K562 (cell line): ENCODE measurements at regions not wholly inside any gene's neighbourhood (a gene's known extent, or its start where the extent isn't known, plus 50 kb on each side); places are given as distances from the start of the nearest gene placed in this dataset.

Experiments
- ATAC-seq: fragments of 200-7000 bp; cut with Tn5 transposase; 3 replicates; pipeline ENCODE4 v1.9.1; 2020; ENCODE audit warnings: moderate library complexity
- BruUV-seq: library from RNA; stranded (reverse); fragments of 400-500 nt; replicated peaks from 2 replicates; lab custom pipeline; 2021; lab: Mats Ljungman, UMichigan
- CTCF ChIA-PET: fragments of 300-600 bp; formaldehyde crosslinking; extraction: SDS; loops from one replicate; lab custom pipeline; 2021; ENCODE audit warnings: low intra/inter-chr PET ratio; lab: Yijun Ruan, JAX
- POLR2A ChIA-PET: fragments of 300-600, 350-650 bp; sonication (Branson Sonifier 250); formaldehyde crosslinking; extraction: SDS; loops from one replicate; lab custom pipeline; 2021; ENCODE audit warnings: antibody characterized with exemption, inconsistent platforms; lab: Yijun Ruan, JAX
- DNase-seq, 4 experiments: peaks; one replicate each; pipeline versions ENCODE4 v3.0.0 to v3.0.0-alpha.2; 2011 to 2018; ENCODE audit warnings: low spot score in 3 of 4, mixed read lengths in 3 of 4; ENCODE audit errors: extremely low read depth in 1 of 4
- FAIRE-seq: peaks from 2 replicates; lab custom pipeline; 2011; peaks lifted over from hg19 to GRCh38; lab: Jason Lieb, UNC
- H2AFZ ChIP-seq: 2 replicates; pipeline ENCODE4 v1.6.0; 2011; ENCODE audit warnings: low read depth, low read length, control low read depth, inconsistent platforms
- H3K27ac ChIP-seq: fragments of 200-600 bp; 3 replicates; pipeline ENCODE4 v1.8.0; 2011; ENCODE audit warnings: low read depth, mild to moderate bottlenecking, control low read depth, inconsistent platforms, low read length, moderate library complexity, mixed read lengths; ENCODE audit errors: extremely low read depth
- H3K27me3 ChIP-seq, 2 experiments: fragments of 300-600 bp in 1 of 2; 2 replicates in 1 of 2; 3 replicates in 1 of 2; pipeline versions ENCODE4 v1.6.0 to v1.8.0; 2011; ENCODE audit warnings: inconsistent platforms in 2 of 2, low read length in 2 of 2, mild to moderate bottlenecking in 1 of 2, mixed read lengths in 1 of 2, moderate library complexity in 1 of 2; ENCODE audit not compliant: control insufficient read depth in 2 of 2, insufficient read depth in 2 of 2
- H3K36me3 ChIP-seq: fragments of 300-600 bp; 3 replicates; pipeline ENCODE4 v1.8.0; 2011; ENCODE audit warnings: mild to moderate bottlenecking, low read length, inconsistent platforms; ENCODE audit not compliant: control insufficient read depth, insufficient read depth
- H3K4me1 ChIP-seq, 2 experiments: fragments of 200-600 bp in 1 of 2; replicated peaks in 1 of 2; 2 replicates in 1 of 2; 3 replicates in 1 of 2; pipeline versions ENCODE4 v1.5.1 to v1.8.0; 2011; ENCODE audit warnings: inconsistent platforms in 2 of 2, low read length in 2 of 2, mild to moderate bottlenecking in 1 of 2, mixed read lengths in 1 of 2, moderate library complexity in 1 of 2; ENCODE audit not compliant: control insufficient read depth in 2 of 2, insufficient read depth in 2 of 2
- H3K4me2 ChIP-seq: 2 replicates; pipeline ENCODE4 v1.6.1; 2011; ENCODE audit warnings: low read length, control low read depth, inconsistent platforms, mixed read lengths; ENCODE audit not compliant: insufficient read depth
- H3K4me3 ChIP-seq: fragments of 200-600 bp; sonication (generic), shearing (Covaris generic); 2 replicates; pipeline ENCODE4 v1.5.1; 2016; ENCODE audit warnings: control low read depth, inconsistent platforms
- H3K79me2 ChIP-seq: fragments of 200-600 bp; 3 replicates; pipeline ENCODE4 v1.8.0; 2011; ENCODE audit warnings: low read length, inconsistent platforms; ENCODE audit not compliant: control insufficient read depth, insufficient read depth
- H3K9ac ChIP-seq, 2 experiments: 2 replicates each; pipeline versions ENCODE4 v1.6.0 to v1.6.1; 2011; ENCODE audit warnings: low read depth in 2 of 2, low read length in 2 of 2, control low read depth in 1 of 2, inconsistent platforms in 1 of 2, mild to moderate bottlenecking in 1 of 2, mixed read lengths in 1 of 2; ENCODE audit not compliant: insufficient read depth in 1 of 2
- H3K9me1 ChIP-seq: one replicate; pipeline ENCODE4 v1.6.0; 2011; ENCODE audit warnings: inconsistent platforms, mild to moderate bottlenecking, low read length, moderate library complexity; ENCODE audit not compliant: control insufficient read depth, insufficient read depth
- H3K9me3 ChIP-seq: replicated peaks from 2 replicates; pipeline ENCODE4 v1.5.1; 2011; ENCODE audit warnings: low read depth, low read length, inconsistent platforms; ENCODE audit not compliant: control insufficient read depth, insufficient read depth
- H4K20me1 ChIP-seq: replicated peaks from 2 replicates; pipeline ENCODE4 v1.6.1; 2011; ENCODE audit warnings: low read length, inconsistent platforms, mixed read lengths; ENCODE audit not compliant: control insufficient read depth, insufficient read depth
- ETV5 ChIP-seq: sonication (generic); formaldehyde crosslinking; IDR thresholded peaks from 2 replicates; pipeline ENCODE4 v1.4.0; 2020; ENCODE audit warnings: low read depth, mild to moderate bottlenecking, missing genetic modification reagents
- SIN3A ChIP-seq, 2 experiments: fragments of 150-350 bp in 1 of 2; IDR thresholded peaks; 2 replicates each; pipeline ENCODE4 v1.6.1; 2011 to 2016; ENCODE audit warnings: borderline replicate concordance in 2 of 2, low read depth in 2 of 2, low read length in 2 of 2, mild to moderate bottlenecking in 2 of 2, moderate library complexity in 2 of 2; ENCODE audit not compliant: control insufficient read depth in 1 of 2
- SMARCA5 ChIP-seq: fragments of 450-650 bp; IDR thresholded peaks from 2 replicates; pipeline ENCODE4 v1.6.1; 2016
- SUPT5H ChIP-seq: fragments of 450-650 bp; IDR thresholded peaks from 2 replicates; pipeline ENCODE4 v1.6.1; 2016
- ZNF407 ChIP-seq: fragments of 450-650 bp; IDR thresholded peaks from 2 replicates; pipeline ENCODE4 v1.6.1; 2016; ENCODE audit warnings: low read depth
- WGBS: fragments of 100-300 bp; shearing (Covaris generic); methylation state at CpG from one replicate; pipeline ENCODE4 v1.1.6; 2016; ENCODE audit warnings: low coverage, mixed read lengths; ENCODE audit not compliant: insufficient coverage; ENCODE audit errors: missing lambda C conversion rate; 5-methylcytosine and 5-hydroxymethylcytosine counted together
- in situ Hi-C: fragments of 300-500 bp; cut with MboI; formaldehyde crosslinking; loops from 4 replicates; pipeline ENCODE4 v1.15.0; 2018; ENCODE audit warnings: inconsistent platforms, mixed read lengths
- intact Hi-C: fragments of 100-400 bp; cut with micrococcal nuclease; formaldehyde crosslinking; loops from 2 replicates; pipeline ENCODE4 v1.14.2; 2022

- Histone ChIP-seq H3K4me1 (no peaks in the 10 kb centered on the region), H2AFZ (no peak overlapping the region), H3K9ac (no peak overlapping the region), H3K27ac (no peak overlapping the region), H3K27me3 (no peaks in the 10 kb centered on the region; a peak in 1 of 5 replicates), H3K9me3 (no peaks in the 10 kb centered on the region), H3K9me1 (no peaks in the 10 kb centered on the region), H3K79me2 (no peaks in the 10 kb centered on the region), H3K4me3 (no peak overlapping the region), H4K20me1 (no peaks in the 10 kb centered on the region), H3K4me2 (no peak overlapping the region), H3K36me3 (no peaks in the 10 kb centered on the region)
- TF ChIP-seq SUPT5H (no peak), SIN3A (IDR thresholded peaks at IDR 0.05; ENCODE audit: borderline replicate concordance in 2 of 2, control insufficient read depth in 1 of 2, low read depth in 2 of 2, low read length in 2 of 2) (no peak), ETV5 (CRISPR knock-in tag) (no peak), SMARCA5 (no peak), ZNF407 (no peak)
- POLR2A ChIA-PET, result no interaction called here
- WGBS, result 0% methylated on average over 5 of the region's 5 CpGs
- no TSS peak for BruUV-seq
- ATAC-seq (no peak), FAIRE-seq (no peak), DNase-seq (no peak)
- intact Hi-C loops (no loop called here), in situ Hi-C loops (no loop called here)
- CTCF ChIA-PET, result no interaction called here
Observed at GRCh38 chr16:17629936-17630335, 159.2 kb upstream of the XYLT1 start.
